ENCODE measurements at regions not wholly inside any gene's neighbourhood (a gene's known extent, or its start where the extent isn't known, plus 50 kb on each side); places are given as distances from the start of the nearest gene placed in this dataset.

GRCh38 chr3:86161493-86161892 is 829.5 kb downstream of the VGLL3 start:
- no peak for TF ChIP-seq EZH2phosphoT487 (IDR thresholded peaks at IDR 0.05; ENCODE audit: insufficient read depth, low read depth)
- no peak for TF ChIP-seq EZH2 (IDR thresholded peaks at IDR 0.05; ENCODE audit: insufficient read depth, poor library complexity, severe bottlenecking)

Data from GM23248 (cell line).